Ovary (tissue), 7 donors: ENCODE measurements at regions not wholly inside any gene's neighbourhood (a gene's known extent, or its start where the extent isn't known, plus 50 kb on each side); places are given as distances from the start of the nearest gene placed in this dataset.

Experiments
- DNase-seq, 5 donors: peaks; one replicate each; pipeline ENCODE4 v3.0.0-alpha.2; 2019 to 2020
- H3K27ac ChIP-seq, 2 donors: fragments of 200-600 bp; one replicate each; pipeline versions ENCODE4 v1.5.1 to v1.8.0; 2019 to 2022
- H3K27me3 ChIP-seq: fragments of 200-600 bp; one replicate; pipeline ENCODE4 v1.8.0; 2022
- H3K36me3 ChIP-seq: fragments of 200-600 bp; sonication (generic); one replicate; pipeline ENCODE4 v1.5.1; 2019
- H3K4me1 ChIP-seq: one replicate; pipeline ENCODE4 v1.8.1; 2013; ENCODE audit warnings: mild to moderate bottlenecking, moderate library complexity; ENCODE audit not compliant: insufficient read depth
- H3K4me3 ChIP-seq: fragments of 200-600 bp; sonication (generic); one replicate; pipeline ENCODE4 v1.5.1; 2017
- H3K9me3 ChIP-seq, 2 donors: fragments of 200-600 bp in 1 of 2; sonication (generic) in 1 of 2; one replicate each; pipeline versions ENCODE4 v1.5.1 to v1.8.1; 2013 to 2019; ENCODE audit warnings: mild to moderate bottlenecking in 1 of 2, moderate library complexity in 1 of 2
- EP300 ChIP-seq: sonication (generic); formaldehyde crosslinking; IDR thresholded peaks from one replicate; pipeline ENCODE4 v1.6.1; 2017; ENCODE audit warnings: antibody characterized with exemption
- POLR2A ChIP-seq: fragments of 450-650 bp; IDR thresholded peaks from one replicate; pipeline ENCODE4 v1.6.1; 2017; ENCODE audit warnings: antibody characterized with exemption, mild to moderate bottlenecking, moderate library complexity
- whole genome bisulfite sequencing, 3 donors: extraction: QIAGEN DNeasy Blood & Tissue Kit in 1 of 3; methylation state at CpG; one replicate each; pipeline versions ENCODE4 v1.1.5 to v1.1.7; 2013 to 2017; 5-methylcytosine and 5-hydroxymethylcytosine counted together
- intact Hi-C, 4 donors: fragments of 100-400 bp; cut with DNase I; formaldehyde crosslinking; loops; one replicate each; pipeline versions ENCODE4 v1.11.0 to v1.15.1; 2022 to 2023
- TF ChIP-seq, protein P1 (sequence below), 3 donors: fragments of 450-650 bp in 2 of 3; fragments of 200-600 bp in 1 of 3; IDR thresholded peaks; one replicate each; pipeline versions ENCODE4 v1.5.1 to v1.8.0; 2016 to 2022; ENCODE audit warnings: antibody characterized with exemption in 3 of 3, mild to moderate bottlenecking in 1 of 3
- donor health status: DM: no; HTN: no; CAD: no; lungs with moderate emphysema.
- donor health status: DM: no; HTN: no; CAD: no.
- donor health status: Bipolar disorder and iron deficiency.
- donor health status: DM: no; HTN: no; CAD: no.
- donor health status: DM: yes; HTN: yes; CAD: no.

DNA sequence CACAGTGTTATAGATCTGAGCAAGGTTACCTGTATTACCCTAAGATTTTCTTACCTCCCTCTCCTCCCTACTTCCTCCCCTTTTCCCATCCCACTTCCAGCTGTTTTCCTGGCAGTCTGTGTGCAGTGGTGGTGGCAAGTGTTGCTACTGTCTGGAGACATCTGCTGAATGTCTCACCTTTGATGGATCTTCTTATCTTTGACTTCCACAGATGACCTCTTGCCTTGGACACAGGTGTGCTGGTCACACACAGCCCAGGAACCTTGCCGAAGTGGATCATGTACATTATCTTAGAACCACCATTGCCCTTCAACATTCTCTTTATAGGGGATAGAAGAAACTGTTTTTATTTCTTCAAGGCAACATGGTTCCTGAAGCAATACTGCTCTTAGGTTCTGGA is 245.1 kb downstream of the UTP18 start:
- Histone ChIP-seq H3K36me3 (no peaks in the 10 kb centered on the region), H3K27me3 (no peaks in the 10 kb centered on the region), H3K4me1 (no peaks in the 10 kb centered on the region), H3K27ac (no peak overlapping the region), H3K4me3 (no peak overlapping the region), H3K9me3 (no peaks in the 10 kb centered on the region)
- 76 to 91% (median 81%) methylated on average over 1 of the region's 1 CpG for WGBS, 3 donors
- intact Hi-C loops: no loop called here
- TF ChIP-seq EP300 (no peak), POLR2A (no peak)
- TF ChIP-seq, protein P1, sequence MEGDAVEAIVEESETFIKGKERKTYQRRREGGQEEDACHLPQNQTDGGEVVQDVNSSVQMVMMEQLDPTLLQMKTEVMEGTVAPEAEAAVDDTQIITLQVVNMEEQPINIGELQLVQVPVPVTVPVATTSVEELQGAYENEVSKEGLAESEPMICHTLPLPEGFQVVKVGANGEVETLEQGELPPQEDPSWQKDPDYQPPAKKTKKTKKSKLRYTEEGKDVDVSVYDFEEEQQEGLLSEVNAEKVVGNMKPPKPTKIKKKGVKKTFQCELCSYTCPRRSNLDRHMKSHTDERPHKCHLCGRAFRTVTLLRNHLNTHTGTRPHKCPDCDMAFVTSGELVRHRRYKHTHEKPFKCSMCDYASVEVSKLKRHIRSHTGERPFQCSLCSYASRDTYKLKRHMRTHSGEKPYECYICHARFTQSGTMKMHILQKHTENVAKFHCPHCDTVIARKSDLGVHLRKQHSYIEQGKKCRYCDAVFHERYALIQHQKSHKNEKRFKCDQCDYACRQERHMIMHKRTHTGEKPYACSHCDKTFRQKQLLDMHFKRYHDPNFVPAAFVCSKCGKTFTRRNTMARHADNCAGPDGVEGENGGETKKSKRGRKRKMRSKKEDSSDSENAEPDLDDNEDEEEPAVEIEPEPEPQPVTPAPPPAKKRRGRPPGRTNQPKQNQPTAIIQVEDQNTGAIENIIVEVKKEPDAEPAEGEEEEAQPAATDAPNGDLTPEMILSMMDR (IDR thresholded peaks at IDR 0.05): no peak
- no peak for DNase-seq

DNA sequence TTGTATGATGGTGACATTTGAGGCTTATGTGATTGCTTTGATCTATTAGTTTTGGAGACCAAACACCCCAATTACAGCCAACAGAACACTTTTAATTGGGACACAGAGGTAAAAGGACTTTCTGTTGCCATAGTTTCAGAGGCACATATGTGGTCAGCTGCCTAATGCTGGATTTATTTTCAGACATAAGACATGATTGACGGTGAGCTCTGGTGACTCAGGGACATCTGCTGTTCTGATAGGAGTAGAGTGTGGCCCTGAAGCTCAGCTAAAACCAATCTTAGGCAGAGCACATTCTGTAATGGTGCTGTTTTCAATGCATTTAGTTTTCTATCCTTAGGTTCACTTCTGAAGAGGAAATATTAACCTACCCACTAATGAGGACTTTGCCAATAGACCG is 247.1 kb downstream of the UTP18 start:
- intact Hi-C loops: no loop called here
- H3K27me3 ChIP-seq: no peaks in the 10 kb centered on the region
- WGBS, 3 donors: 71 to 78% (median 73%) methylated on average over 2 of the region's 2 CpGs

DNA sequence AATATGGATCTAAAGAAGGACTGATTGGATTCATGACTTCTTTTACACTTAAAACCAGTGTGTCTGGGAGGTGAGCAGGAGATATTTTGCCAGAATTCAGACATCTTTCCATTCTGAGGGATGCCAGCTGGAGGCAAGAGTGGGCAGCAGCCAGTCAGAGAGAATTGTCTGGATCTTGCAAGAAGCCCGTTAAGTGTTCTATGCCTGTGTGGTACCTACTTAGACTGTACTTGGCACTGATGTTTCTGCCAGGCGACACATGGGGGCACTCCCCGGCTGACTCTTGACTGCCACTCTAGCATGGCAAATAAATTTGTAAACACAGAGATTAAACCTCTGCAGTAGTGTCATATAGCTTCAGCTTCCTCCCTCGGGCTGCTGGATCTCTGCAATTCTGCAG is 247.7 kb downstream of the UTP18 start:
- WGBS, 3 donors: 59 to 66% (median 62%) methylated on average over 4 of the region's 4 CpGs
- H3K27ac ChIP-seq: no peak overlapping the region
- no peaks in the 10 kb centered on the region for H3K27me3 ChIP-seq
- H3K4me1 ChIP-seq: no peaks in the 10 kb centered on the region
- intact Hi-C loops: no loop called here
- H3K4me3 ChIP-seq: no peak overlapping the region
- TF ChIP-seq EP300 (no peak), POLR2A (no peak)
- TF ChIP-seq, protein P1 (IDR thresholded peaks at IDR 0.05): no peak
- H3K36me3 ChIP-seq: no peaks in the 10 kb centered on the region
- DNase-seq: no peak
- H3K9me3 ChIP-seq: no peaks in the 10 kb centered on the region

More for the DNA sequence above, 247.1 kb downstream of the UTP18 start:
- DNase-seq: no peak
- Histone ChIP-seq H3K4me1 (no peaks in the 10 kb centered on the region), H3K36me3 (no peaks in the 10 kb centered on the region), H3K4me3 (no peak overlapping the region), H3K9me3 (no peaks in the 10 kb centered on the region), H3K27ac (no peak overlapping the region)
- TF ChIP-seq, protein P1 (IDR thresholded peaks at IDR 0.05): no peak
- TF ChIP-seq POLR2A: no peak
- TF ChIP-seq EP300: no peak

DNA sequence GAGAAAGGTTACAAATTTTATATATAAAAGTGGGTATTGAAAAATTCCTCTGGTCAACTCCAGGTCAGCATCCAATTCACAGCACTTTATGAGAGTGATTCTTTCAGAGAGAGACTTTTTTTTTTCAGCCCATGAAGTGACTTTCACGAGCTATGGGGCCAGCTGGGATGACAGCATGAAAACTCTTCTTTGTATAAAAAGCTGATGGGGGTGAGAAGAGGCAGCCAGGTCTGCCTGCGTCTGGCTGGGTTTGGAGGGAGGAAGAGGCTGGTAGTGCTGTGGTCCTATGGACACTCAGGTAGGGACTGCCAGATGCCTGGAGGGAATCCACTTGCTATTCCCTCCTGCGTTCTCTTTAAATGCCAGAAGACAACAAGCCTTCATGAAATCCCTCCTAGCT is 250.6 kb downstream of the UTP18 start:
- no peak for DNase-seq
- Histone ChIP-seq H3K27me3 (no peaks in the 10 kb centered on the region), H3K36me3 (no peaks in the 10 kb centered on the region), H3K27ac (no peak overlapping the region), H3K9me3 (no peaks in the 10 kb centered on the region), H3K4me3 (no peak overlapping the region), H3K4me1 (no peaks in the 10 kb centered on the region)
- no peak for TF ChIP-seq EP300
- no peak for TF ChIP-seq POLR2A
- TF ChIP-seq, protein P1 (IDR thresholded peaks at IDR 0.05): no peak
- 88 to 95% (median 94%) methylated on average over 3 of the region's 3 CpGs for WGBS, 3 donors
- intact Hi-C loops: no loop called here
